HG03108 (cell line): ENCODE measurements at regions not wholly inside any gene's neighbourhood (a gene's known extent, or its start where the extent isn't known, plus 50 kb on each side); places are given as distances from the start of the nearest gene placed in this dataset.

Experiments
- ATAC-seq: cut with Tn5 transposase; IDR thresholded peaks from one replicate; pipeline ENCODE4 v1.9.1; 2021; ENCODE audit warnings: moderate library complexity; ENCODE audit not compliant: unreplicated experiment

DNA sequence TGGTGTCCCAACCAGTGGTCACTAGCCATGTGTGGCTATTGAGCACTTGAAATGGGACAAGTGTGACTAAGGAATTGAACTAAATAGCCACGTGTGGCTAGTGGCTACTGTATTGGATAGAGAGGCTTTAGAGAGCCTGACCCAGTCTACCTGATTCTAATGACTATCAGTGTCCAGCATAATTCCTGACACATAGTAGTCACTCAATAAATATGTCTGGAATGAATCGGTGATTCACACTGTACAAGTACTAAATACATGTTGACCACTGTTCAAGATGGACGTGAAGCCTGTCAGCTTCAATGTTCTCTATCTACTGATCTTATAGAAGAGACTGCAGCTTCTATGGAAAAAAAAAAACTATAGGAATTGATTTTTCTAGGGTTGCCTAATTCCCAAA is 57.7 kb upstream of the MAST4 start:
- ATAC-seq = no peak

DNA sequence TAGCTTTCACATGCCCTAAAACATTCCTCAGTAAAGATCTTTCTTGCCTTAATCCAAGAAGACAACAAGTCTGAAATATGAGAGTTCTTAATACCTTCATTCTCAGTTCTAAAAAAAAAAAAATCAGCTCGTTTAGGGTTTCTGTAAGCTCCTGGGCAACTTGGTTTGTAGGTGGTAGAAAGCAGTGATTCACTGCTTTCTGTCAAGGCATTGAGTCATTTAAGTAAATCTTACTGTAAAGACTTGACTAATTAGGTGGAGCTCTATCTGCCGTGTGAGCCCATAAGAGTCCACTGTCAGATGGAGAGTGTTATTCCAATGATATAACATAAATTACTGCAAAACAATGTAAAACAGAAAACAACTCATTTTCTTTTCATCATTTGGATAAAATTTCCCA is 56.1 kb upstream of the MAST4 start:
- no peak for ATAC-seq

DNA sequence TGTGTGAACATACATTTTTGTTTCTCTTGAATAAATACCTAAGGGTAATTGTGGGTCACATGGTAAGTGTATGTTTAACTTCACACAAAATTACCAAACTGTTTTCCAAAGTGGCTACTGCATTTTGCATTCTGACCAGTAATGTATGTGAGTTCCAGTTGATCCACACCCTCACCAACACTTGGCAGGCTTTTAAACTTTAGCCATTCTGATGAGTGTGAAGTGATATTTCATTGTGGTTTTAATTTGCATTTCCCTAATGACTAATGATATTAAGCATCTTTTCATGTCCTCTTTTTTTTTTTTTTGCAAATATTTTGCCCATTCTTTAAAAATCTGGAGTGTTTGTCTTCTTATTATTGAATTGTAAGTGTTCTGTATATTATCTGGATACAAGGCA is 53.5 kb upstream of the MAST4 start:
- no peak for ATAC-seq
